Peyer's patch (tissue), 4 donors: ENCODE measurements at regions not wholly inside any gene's neighbourhood (a gene's known extent, or its start where the extent isn't known, plus 50 kb on each side); places are given as distances from the start of the nearest gene placed in this dataset.

Experiments used
- DNase-seq, 3 donors: peaks; one replicate each; pipeline ENCODE4 v3.0.0-alpha.2; 2017 to 2019
- H3K27ac ChIP-seq, 4 donors: fragments of 200-600 bp; sonication (generic); one replicate each; pipeline ENCODE4 v1.5.1; 2016 to 2019
- H3K27me3 ChIP-seq, 2 donors: fragments of 200-600 bp; sonication (generic); one replicate each; pipeline ENCODE4 v1.5.1; 2019
- H3K36me3 ChIP-seq, 3 donors: fragments of 200-600 bp; sonication (generic); one replicate each; pipeline ENCODE4 v1.5.1; 2016 to 2019
- H3K4me1 ChIP-seq, 4 donors: fragments of 200-600 bp; sonication (generic); one replicate each; pipeline ENCODE4 v1.5.1; 2016 to 2019
- H3K4me3 ChIP-seq, 4 donors: fragments of 200-600 bp; sonication (generic); 1 replicate in 3 of 4; 2 replicates in 1 of 4; pipeline ENCODE4 v1.5.1; 2016 to 2019; ENCODE audit warnings: mild to moderate bottlenecking in 1 of 4
- H3K9me3 ChIP-seq, 4 donors: fragments of 200-600 bp; sonication (generic); one replicate each; pipeline ENCODE4 v1.5.1; 2016 to 2019; ENCODE audit warnings: mild to moderate bottlenecking in 1 of 4
- CTCF ChIP-seq, 6 experiments: fragments of 450-650 bp in 4 of 6; fragments of 200-600 bp in 2 of 6; sonication (generic) in 1 of 6; IDR thresholded peaks; one replicate each; pipeline ENCODE4 v1.5.1; 2017 to 2019; ENCODE audit warnings: antibody characterized with exemption in 6 of 6, mild to moderate bottlenecking in 3 of 6, moderate library complexity in 1 of 6
- POLR2A ChIP-seq, 2 donors: fragments of 450-650 bp; IDR thresholded peaks; one replicate each; pipeline ENCODE4 v1.5.1; 2017; ENCODE audit warnings: antibody characterized with exemption in 2 of 2, mild to moderate bottlenecking in 2 of 2, moderate library complexity in 2 of 2

DNA sequence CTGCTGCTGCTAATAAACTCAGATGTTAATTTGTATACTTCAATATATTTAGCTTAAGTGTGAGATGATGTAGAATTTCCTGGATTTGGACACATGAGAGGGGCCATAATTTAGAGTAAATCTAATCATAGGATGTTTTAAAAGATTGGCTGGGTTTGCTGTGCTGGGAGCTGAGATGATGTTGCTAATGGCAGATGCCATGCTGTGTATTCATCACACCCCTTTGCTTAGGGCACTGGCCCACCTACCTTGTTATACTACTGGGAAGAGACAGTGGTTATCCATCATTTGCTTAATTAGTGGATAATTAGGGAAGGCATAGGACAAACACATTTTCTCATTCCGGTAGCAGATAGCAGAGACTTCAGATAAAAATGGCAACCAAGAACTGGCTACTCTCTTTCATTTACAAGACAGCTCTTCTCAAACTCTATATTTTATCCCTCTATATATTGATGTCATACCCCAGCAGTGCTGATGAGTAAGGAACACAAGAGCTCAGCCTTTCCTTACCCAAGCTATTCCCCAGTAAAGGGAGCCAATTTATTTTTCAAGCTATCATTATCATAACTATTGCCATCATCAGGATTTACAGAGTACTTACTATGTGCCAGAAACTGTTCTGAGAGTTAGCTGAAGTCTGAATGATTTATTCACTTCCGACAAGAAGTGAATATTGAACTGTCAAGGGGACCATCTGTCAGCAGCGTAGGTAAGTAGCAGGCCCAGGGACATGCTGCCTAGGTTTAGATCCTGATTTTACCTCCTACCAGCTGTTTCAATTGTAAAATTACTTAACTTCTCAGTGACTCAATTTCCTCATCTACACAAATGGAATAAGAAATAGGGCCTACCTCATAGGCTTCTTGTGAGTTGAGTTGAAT lies 204.6 kb upstream of the FLRT2 start:
- no peaks in the 10 kb centered on the region for H3K4me1 ChIP-seq
- no peaks in the 10 kb centered on the region for H3K36me3 ChIP-seq
- no peak overlapping the region for H3K27ac ChIP-seq
- no peak overlapping the region for H3K4me3 ChIP-seq
- no peak for TF ChIP-seq POLR2A (IDR thresholded peaks at IDR 0.05)
- TF ChIP-seq CTCF (IDR thresholded peaks at IDR 0.05), result no peak
- no peak for DNase-seq
- no peaks in the 10 kb centered on the region for H3K27me3 ChIP-seq
- H3K9me3 ChIP-seq, result no peaks in the 10 kb centered on the region

DNA sequence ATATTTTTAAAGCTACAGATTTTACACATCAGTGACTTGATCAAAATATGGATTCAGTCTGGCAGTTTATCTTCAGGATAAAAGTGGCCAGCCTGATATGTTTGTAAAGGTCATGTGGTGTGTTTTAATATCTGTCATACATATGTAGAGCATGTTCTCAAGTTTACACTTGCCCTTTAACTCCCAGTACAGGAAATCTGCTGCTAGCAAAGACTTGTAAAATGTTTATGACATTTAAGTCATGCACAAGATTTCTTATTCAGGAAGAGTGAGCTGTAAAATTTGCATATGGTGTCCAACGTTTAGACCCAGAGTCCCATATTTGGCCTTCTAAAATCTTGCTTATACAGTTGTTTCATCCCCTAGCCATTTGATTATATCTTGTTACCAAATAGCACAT lies 197.5 kb upstream of the FLRT2 start:
- no peaks in the 10 kb centered on the region for H3K4me1 ChIP-seq
- no peaks in the 10 kb centered on the region for H3K36me3 ChIP-seq
- no peak overlapping the region for H3K4me3 ChIP-seq
- no peak for DNase-seq
- H3K27me3 ChIP-seq, result no peaks in the 10 kb centered on the region
- no peaks in the 10 kb centered on the region for H3K9me3 ChIP-seq
- no peak for TF ChIP-seq CTCF (IDR thresholded peaks at IDR 0.05)
- TF ChIP-seq POLR2A (IDR thresholded peaks at IDR 0.05), result no peak
- H3K27ac ChIP-seq, result no peak overlapping the region

- no peaks in the 10 kb centered on the region for H3K36me3 ChIP-seq
- no peaks in the 10 kb centered on the region for H3K9me3 ChIP-seq
- H3K27ac ChIP-seq, result no peak overlapping the region
- no peak for DNase-seq
- no peaks in the 10 kb centered on the region for H3K27me3 ChIP-seq
- no peak for TF ChIP-seq CTCF (IDR thresholded peaks at IDR 0.05)
- no peak for TF ChIP-seq POLR2A (IDR thresholded peaks at IDR 0.05)
- no peaks in the 10 kb centered on the region for H3K4me1 ChIP-seq
- no peak overlapping the region for H3K4me3 ChIP-seq
Measured at GRCh38 chr14:85333313-85333712, 196.6 kb upstream of the FLRT2 start.

GRCh38 chr14:85333841-85334240 lies 196.1 kb upstream of the FLRT2 start:
- DNase-seq, result no peak
- H3K4me1 ChIP-seq, result no peaks in the 10 kb centered on the region
- no peak overlapping the region for H3K4me3 ChIP-seq
- H3K27ac ChIP-seq, result no peak overlapping the region
- no peaks in the 10 kb centered on the region for H3K36me3 ChIP-seq
- no peaks in the 10 kb centered on the region for H3K27me3 ChIP-seq
- no peaks in the 10 kb centered on the region for H3K9me3 ChIP-seq
- no peak for TF ChIP-seq CTCF (IDR thresholded peaks at IDR 0.05)
- no peak for TF ChIP-seq POLR2A (IDR thresholded peaks at IDR 0.05)

DNA sequence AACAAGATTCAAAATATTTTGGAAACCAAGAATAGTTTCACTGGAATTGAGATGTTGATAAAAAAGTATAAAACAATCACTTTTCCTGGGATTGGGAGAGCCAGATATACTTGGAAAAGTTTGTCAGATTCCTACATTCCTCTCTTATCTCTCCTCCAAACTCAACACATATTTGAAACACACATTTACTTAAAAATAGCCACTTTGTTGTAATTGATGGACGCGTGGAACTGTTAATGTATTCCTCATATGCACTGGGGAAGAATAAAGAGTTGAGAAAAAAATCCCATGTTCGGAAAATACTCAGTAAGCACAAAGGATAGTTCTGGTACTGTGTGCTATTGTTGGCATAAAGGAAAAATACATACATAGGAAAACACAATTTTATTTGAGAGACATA lies 195.6 kb upstream of the FLRT2 start:
- H3K27me3 ChIP-seq, result no peaks in the 10 kb centered on the region
- no peaks in the 10 kb centered on the region for H3K9me3 ChIP-seq
- H3K4me3 ChIP-seq, result no peak overlapping the region
- H3K36me3 ChIP-seq, result no peaks in the 10 kb centered on the region
- no peak for DNase-seq
- no peak overlapping the region for H3K27ac ChIP-seq
- no peaks in the 10 kb centered on the region for H3K4me1 ChIP-seq
- no peak for TF ChIP-seq POLR2A (IDR thresholded peaks at IDR 0.05)
- no peak for TF ChIP-seq CTCF (IDR thresholded peaks at IDR 0.05)
